GM23338 (cell line): ENCODE measurements at regions not wholly inside any gene's neighbourhood (a gene's known extent, or its start where the extent isn't known, plus 50 kb on each side); places are given as distances from the start of the nearest gene placed in this dataset.

Experiments
- ATAC-seq: fragments of 200-7000 bp; cut with Tn5 transposase; 3 replicates; pipeline ENCODE4 v1.9.1; 2020
- DNase-seq: peaks from one replicate; pipeline ENCODE4 v3.0.0-alpha.2; 2015; ENCODE audit warnings: low spot score
- H2AFZ ChIP-seq: fragments of 200-600 bp; sonication (generic); 2 replicates; pipeline ENCODE4 v1.8.0; 2016; ENCODE audit warnings: antibody characterized with exemption, mild to moderate bottlenecking, moderate library complexity
- H3F3A ChIP-seq: fragments of 200-600 bp; sonication (generic); replicated peaks from 2 replicates; pipeline ENCODE4 v1.8.0; 2017; ENCODE audit warnings: antibody characterized with exemption, mixed run types, low read depth
- H3K27ac ChIP-seq: fragments of 200-600 bp; sonication (generic); 2 replicates; pipeline ENCODE4 v1.6.1; 2016; ENCODE audit warnings: low read depth
- H3K27me3 ChIP-seq: fragments of 200-600 bp; sonication (generic); 2 replicates; pipeline ENCODE4 v1.8.0; 2016; ENCODE audit warnings: mild to moderate bottlenecking, mixed run types, moderate library complexity; ENCODE audit not compliant: insufficient read depth
- H3K36me3 ChIP-seq: fragments of 200-600 bp; sonication (generic); 2 replicates; pipeline ENCODE4 v1.8.0; 2016; ENCODE audit warnings: mild to moderate bottlenecking; ENCODE audit not compliant: insufficient read depth
- H3K4me1 ChIP-seq: fragments of 200-600 bp; sonication (generic); 2 replicates; pipeline ENCODE4 v1.8.0; 2016; ENCODE audit warnings: mild to moderate bottlenecking, moderate library complexity; ENCODE audit not compliant: insufficient read depth
- H3K4me2 ChIP-seq: fragments of 200-600 bp; sonication (generic); 2 replicates; pipeline ENCODE4 v1.7.1; 2017; ENCODE audit warnings: mixed run types
- H3K4me3 ChIP-seq: fragments of 200-600 bp; sonication (generic); 2 replicates; pipeline ENCODE4 v1.6.1; 2016; ENCODE audit warnings: mixed run types
- H3K79me2 ChIP-seq: fragments of 200-600 bp; sonication (generic); replicated peaks from 2 replicates; pipeline ENCODE4 v1.8.0; 2017; ENCODE audit warnings: mild to moderate bottlenecking; ENCODE audit not compliant: insufficient read depth
- H3K9me2 ChIP-seq: fragments of 200-600 bp; sonication (generic); 2 replicates; pipeline ENCODE4 v1.8.0; 2017; ENCODE audit not compliant: insufficient read depth
- H4K20me1 ChIP-seq: fragments of 200-600 bp; sonication (generic); replicated peaks from 2 replicates; pipeline ENCODE4 v1.8.0; 2017; ENCODE audit warnings: mild to moderate bottlenecking; ENCODE audit not compliant: insufficient read depth
- H3K27ac Mint-ChIP-seq: 2 replicates; pipeline ENCODE4 v1.8.0; 2020; ENCODE audit warnings: inconsistent platforms, mild to moderate bottlenecking, moderate library complexity, mixed read lengths
- H3K27me3 Mint-ChIP-seq: 3 replicates; pipeline ENCODE4 v1.8.0; 2022; ENCODE audit warnings: low read depth, mild to moderate bottlenecking, moderate library complexity, mixed read lengths, inconsistent platforms; ENCODE audit not compliant: insufficient read depth, poor library complexity
- H3K36me3 Mint-ChIP-seq: 3 replicates; pipeline ENCODE4 v1.8.0; 2021; ENCODE audit warnings: low read depth, mild to moderate bottlenecking, inconsistent platforms, moderate library complexity, mixed read lengths
- H3K4me1 Mint-ChIP-seq: 3 replicates; pipeline ENCODE4 v1.8.0; 2020; ENCODE audit warnings: mild to moderate bottlenecking, inconsistent platforms, mixed read lengths
- H3K4me3 Mint-ChIP-seq: 3 replicates; pipeline ENCODE4 v1.8.0; 2021; ENCODE audit warnings: moderate library complexity, mild to moderate bottlenecking, inconsistent platforms, mixed read lengths
- H3K9me3 Mint-ChIP-seq: 3 replicates; pipeline ENCODE4 v1.8.0; 2020; ENCODE audit warnings: moderate library complexity, mild to moderate bottlenecking, inconsistent platforms, mixed read lengths
- CREB1 ChIP-seq: fragments of 250-450 bp; sonication (Bioruptor Pico); IDR thresholded peaks from 2 replicates; pipeline ENCODE4 v1.5.0; 2020; ENCODE audit warnings: low read depth, mild to moderate bottlenecking, moderate library complexity
- EZH2 ChIP-seq: fragments of 200-600 bp; sonication (generic); IDR thresholded peaks from one replicate; pipeline ENCODE4 v1.8.0; 2017; ENCODE audit warnings: antibody characterized with exemption, mild to moderate bottlenecking, low read depth; ENCODE audit not compliant: unreplicated experiment
- EZH2phosphoT487 ChIP-seq: fragments of 200-600 bp; sonication (generic); IDR thresholded peaks from one replicate; pipeline ENCODE4 v1.8.1; 2018; ENCODE audit warnings: antibody characterized with exemption; ENCODE audit not compliant: unreplicated experiment
- JUNB ChIP-seq: IDR thresholded peaks from one replicate; pipeline ENCODE4 v1.6.1; 2016; ENCODE audit warnings: antibody characterized with exemption; ENCODE audit not compliant: unreplicated experiment
- NANOG ChIP-seq: IDR thresholded peaks from 2 replicates; pipeline ENCODE4 v1.6.1; 2016; ENCODE audit warnings: antibody characterized with exemption, borderline replicate concordance
- POLR2AphosphoS5 ChIP-seq: IDR thresholded peaks from 2 replicates; pipeline ENCODE4 v1.6.1; 2016; ENCODE audit warnings: antibody characterized with exemption, low read depth
- STAT1 ChIP-seq: IDR thresholded peaks from one replicate; pipeline ENCODE4 v1.6.1; 2016; ENCODE audit warnings: antibody characterized with exemption; ENCODE audit not compliant: unreplicated experiment
- ZNF114 ChIP-seq: fragments of 250-450 bp; sonication (Bioruptor Pico); IDR thresholded peaks from 2 replicates; pipeline ENCODE4 v1.5.0; 2020; ENCODE audit warnings: mild to moderate bottlenecking, moderate library complexity
- ZNF331 ChIP-seq: fragments of 250-450 bp; sonication (Bioruptor Pico); IDR thresholded peaks from 2 replicates; pipeline ENCODE4 v1.5.0; 2020; ENCODE audit warnings: low read depth, mild to moderate bottlenecking, moderate library complexity
- TF ChIP-seq, protein P1 (sequence below): IDR thresholded peaks from one replicate; pipeline ENCODE4 v1.6.1; 2018; ENCODE audit warnings: antibody characterized with exemption; ENCODE audit not compliant: unreplicated experiment
- TF ChIP-seq, protein P2 (sequence below): IDR thresholded peaks from 2 replicates; pipeline ENCODE4 v1.6.1; 2016; ENCODE audit warnings: antibody characterized with exemption
- TF ChIP-seq, protein P3 (sequence below), 2 experiments: fragments of 200-600 bp in 1 of 2; sonication (generic) in 1 of 2; conservative IDR thresholded peaks; 2 replicates each; pipeline versions ENCODE4 v1.5.1 to v1.6.1; 2016 to 2017; ENCODE audit warnings: antibody characterized with exemption in 2 of 2, low read depth in 2 of 2, mild to moderate bottlenecking in 2 of 2, moderate library complexity in 1 of 2
- TF ChIP-seq, protein P4 (sequence below): fragments of 250-450 bp; sonication (Bioruptor Pico); IDR thresholded peaks from 2 replicates; pipeline ENCODE4 v1.5.0; 2020; ENCODE audit warnings: mild to moderate bottlenecking, moderate library complexity

DNA sequence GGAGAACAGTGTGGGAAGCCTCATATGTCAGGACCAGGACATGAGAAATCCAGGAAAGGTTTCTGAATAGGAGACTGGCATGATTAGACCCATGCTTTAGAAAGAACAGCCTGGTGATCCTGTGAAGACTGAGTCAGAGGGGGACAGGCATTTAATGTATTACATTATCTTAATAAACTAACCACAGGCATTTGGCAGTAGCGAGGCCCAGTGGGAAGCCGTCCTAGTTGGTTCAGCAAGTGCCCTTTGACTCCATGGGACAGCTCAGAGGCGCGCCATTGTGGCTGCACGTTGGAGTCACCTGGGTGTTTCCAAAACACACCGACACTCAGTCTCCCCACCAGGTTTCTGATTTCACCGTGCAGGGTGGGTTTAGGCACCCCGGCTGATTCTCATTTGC is 90.5 kb upstream of the DGKG start:
- no peak for TF ChIP-seq POLR2AphosphoS5
- TF ChIP-seq, protein P1, sequence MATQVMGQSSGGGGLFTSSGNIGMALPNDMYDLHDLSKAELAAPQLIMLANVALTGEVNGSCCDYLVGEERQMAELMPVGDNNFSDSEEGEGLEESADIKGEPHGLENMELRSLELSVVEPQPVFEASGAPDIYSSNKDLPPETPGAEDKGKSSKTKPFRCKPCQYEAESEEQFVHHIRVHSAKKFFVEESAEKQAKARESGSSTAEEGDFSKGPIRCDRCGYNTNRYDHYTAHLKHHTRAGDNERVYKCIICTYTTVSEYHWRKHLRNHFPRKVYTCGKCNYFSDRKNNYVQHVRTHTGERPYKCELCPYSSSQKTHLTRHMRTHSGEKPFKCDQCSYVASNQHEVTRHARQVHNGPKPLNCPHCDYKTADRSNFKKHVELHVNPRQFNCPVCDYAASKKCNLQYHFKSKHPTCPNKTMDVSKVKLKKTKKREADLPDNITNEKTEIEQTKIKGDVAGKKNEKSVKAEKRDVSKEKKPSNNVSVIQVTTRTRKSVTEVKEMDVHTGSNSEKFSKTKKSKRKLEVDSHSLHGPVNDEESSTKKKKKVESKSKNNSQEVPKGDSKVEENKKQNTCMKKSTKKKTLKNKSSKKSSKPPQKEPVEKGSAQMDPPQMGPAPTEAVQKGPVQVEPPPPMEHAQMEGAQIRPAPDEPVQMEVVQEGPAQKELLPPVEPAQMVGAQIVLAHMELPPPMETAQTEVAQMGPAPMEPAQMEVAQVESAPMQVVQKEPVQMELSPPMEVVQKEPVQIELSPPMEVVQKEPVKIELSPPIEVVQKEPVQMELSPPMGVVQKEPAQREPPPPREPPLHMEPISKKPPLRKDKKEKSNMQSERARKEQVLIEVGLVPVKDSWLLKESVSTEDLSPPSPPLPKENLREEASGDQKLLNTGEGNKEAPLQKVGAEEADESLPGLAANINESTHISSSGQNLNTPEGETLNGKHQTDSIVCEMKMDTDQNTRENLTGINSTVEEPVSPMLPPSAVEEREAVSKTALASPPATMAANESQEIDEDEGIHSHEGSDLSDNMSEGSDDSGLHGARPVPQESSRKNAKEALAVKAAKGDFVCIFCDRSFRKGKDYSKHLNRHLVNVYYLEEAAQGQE: no peak
- no peak for TF ChIP-seq JUNB
- TF ChIP-seq, protein P2, sequence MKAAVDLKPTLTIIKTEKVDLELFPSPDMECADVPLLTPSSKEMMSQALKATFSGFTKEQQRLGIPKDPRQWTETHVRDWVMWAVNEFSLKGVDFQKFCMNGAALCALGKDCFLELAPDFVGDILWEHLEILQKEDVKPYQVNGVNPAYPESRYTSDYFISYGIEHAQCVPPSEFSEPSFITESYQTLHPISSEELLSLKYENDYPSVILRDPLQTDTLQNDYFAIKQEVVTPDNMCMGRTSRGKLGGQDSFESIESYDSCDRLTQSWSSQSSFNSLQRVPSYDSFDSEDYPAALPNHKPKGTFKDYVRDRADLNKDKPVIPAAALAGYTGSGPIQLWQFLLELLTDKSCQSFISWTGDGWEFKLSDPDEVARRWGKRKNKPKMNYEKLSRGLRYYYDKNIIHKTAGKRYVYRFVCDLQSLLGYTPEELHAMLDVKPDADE: no peak
- TF ChIP-seq, protein P3, sequence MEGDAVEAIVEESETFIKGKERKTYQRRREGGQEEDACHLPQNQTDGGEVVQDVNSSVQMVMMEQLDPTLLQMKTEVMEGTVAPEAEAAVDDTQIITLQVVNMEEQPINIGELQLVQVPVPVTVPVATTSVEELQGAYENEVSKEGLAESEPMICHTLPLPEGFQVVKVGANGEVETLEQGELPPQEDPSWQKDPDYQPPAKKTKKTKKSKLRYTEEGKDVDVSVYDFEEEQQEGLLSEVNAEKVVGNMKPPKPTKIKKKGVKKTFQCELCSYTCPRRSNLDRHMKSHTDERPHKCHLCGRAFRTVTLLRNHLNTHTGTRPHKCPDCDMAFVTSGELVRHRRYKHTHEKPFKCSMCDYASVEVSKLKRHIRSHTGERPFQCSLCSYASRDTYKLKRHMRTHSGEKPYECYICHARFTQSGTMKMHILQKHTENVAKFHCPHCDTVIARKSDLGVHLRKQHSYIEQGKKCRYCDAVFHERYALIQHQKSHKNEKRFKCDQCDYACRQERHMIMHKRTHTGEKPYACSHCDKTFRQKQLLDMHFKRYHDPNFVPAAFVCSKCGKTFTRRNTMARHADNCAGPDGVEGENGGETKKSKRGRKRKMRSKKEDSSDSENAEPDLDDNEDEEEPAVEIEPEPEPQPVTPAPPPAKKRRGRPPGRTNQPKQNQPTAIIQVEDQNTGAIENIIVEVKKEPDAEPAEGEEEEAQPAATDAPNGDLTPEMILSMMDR (conservative IDR thresholded peaks at IDR 0.05; ENCODE audit: low read depth in 2 of 2): no peak
- TF ChIP-seq NANOG: no peak
- no peak for TF ChIP-seq ZNF331 (CRISPR knock-in tag)
- TF ChIP-seq, protein P4, sequence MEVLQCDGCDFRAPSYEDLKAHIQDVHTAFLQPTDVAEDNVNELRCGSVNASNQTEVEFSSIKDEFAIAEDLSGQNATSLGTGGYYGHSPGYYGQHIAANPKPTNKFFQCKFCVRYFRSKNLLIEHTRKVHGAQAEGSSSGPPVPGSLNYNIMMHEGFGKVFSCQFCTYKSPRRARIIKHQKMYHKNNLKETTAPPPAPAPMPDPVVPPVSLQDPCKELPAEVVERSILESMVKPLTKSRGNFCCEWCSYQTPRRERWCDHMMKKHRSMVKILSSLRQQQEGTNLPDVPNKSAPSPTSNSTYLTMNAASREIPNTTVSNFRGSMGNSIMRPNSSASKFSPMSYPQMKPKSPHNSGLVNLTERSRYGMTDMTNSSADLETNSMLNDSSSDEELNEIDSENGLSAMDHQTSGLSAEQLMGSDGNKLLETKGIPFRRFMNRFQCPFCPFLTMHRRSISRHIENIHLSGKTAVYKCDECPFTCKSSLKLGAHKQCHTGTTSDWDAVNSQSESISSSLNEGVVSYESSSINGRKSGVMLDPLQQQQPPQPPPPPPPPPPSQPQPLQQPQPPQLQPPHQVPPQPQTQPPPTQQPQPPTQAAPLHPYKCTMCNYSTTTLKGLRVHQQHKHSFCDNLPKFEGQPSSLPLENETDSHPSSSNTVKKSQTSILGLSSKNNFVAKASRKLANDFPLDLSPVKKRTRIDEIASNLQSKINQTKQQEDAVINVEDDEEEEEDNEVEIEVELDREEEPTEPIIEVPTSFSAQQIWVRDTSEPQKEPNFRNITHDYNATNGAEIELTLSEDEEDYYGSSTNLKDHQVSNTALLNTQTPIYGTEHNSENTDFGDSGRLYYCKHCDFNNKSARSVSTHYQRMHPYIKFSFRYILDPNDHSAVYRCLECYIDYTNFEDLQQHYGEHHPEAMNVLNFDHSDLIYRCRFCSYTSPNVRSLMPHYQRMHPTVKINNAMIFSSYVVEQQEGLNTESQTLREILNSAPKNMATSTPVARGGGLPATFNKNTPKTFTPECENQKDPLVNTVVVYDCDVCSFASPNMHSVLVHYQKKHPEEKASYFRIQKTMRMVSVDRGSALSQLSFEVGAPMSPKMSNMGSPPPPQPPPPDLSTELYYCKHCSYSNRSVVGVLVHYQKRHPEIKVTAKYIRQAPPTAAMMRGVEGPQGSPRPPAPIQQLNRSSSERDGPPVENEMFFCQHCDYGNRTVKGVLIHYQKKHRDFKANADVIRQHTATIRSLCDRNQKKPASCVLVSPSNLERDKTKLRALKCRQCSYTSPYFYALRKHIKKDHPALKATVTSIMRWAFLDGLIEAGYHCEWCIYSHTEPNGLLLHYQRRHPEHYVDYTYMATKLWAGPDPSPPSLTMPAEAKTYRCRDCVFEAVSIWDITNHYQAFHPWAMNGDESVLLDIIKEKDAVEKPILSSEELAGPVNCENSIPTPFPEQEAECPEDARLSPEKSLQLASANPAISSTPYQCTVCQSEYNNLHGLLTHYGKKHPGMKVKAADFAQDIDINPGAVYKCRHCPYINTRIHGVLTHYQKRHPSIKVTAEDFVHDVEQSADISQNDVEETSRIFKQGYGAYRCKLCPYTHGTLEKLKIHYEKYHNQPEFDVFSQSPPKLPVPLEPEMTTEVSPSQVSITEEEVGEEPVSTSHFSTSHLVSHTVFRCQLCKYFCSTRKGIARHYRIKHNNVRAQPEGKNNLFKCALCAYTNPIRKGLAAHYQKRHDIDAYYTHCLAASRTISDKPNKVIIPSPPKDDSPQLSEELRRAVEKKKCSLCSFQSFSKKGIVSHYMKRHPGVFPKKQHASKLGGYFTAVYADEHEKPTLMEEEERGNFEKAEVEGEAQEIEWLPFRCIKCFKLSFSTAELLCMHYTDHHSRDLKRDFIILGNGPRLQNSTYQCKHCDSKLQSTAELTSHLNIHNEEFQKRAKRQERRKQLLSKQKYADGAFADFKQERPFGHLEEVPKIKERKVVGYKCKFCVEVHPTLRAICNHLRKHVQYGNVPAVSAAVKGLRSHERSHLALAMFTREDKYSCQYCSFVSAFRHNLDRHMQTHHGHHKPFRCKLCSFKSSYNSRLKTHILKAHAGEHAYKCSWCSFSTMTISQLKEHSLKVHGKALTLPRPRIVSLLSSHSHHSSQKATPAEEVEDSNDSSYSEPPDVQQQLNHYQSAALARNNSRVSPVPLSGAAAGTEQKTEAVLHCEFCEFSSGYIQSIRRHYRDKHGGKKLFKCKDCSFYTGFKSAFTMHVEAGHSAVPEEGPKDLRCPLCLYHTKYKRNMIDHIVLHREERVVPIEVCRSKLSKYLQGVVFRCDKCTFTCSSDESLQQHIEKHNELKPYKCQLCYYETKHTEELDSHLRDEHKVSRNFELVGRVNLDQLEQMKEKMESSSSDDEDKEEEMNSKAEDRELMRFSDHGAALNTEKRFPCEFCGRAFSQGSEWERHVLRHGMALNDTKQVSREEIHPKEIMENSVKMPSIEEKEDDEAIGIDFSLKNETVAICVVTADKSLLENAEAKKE (CRISPR knock-in tag): no peak
- no peak for TF ChIP-seq EZH2
- no peak for TF ChIP-seq ZNF114 (CRISPR knock-in tag)
- TF ChIP-seq EZH2phosphoT487: no peak
- no peak for TF ChIP-seq STAT1
- TF ChIP-seq CREB1: no peak
- Histone ChIP-seq H3K4me2 (no peak overlapping the region), H3K36me3 (no peaks in the 10 kb centered on the region), H4K20me1 (no peaks in the 10 kb centered on the region), H3F3A (no peaks in the 10 kb centered on the region), H3K9me2 (0 out of 2 replicates have a peak, but pooled peaks cover 8% of the 10 kb centered on the region), H3K27me3 (no peaks in the 10 kb centered on the region), H3K4me1 (no peaks in the 10 kb centered on the region), H3K79me2 (no peaks in the 10 kb centered on the region), H2AFZ (0 out of 2 replicates have a peak overlapping the region, but pooled peaks have one; percentile 59), H3K27ac (no peak overlapping the region), H3K4me3 (no peak overlapping the region)
- Mint-ChIP-seq H3K9me3 (no peaks in the 10 kb centered on the region), H3K27ac (no peak overlapping the region), H3K4me1 (peaks cover 18% of the 10 kb centered on the region), H3K4me3 (no peak overlapping the region), H3K27me3 (peaks cover 5% of the 10 kb centered on the region), H3K36me3 (no peaks in the 10 kb centered on the region)
- ATAC-seq (no peak), DNase-seq (no peak)
